Upper lobe of right lung (tissue), 1 donor: ENCODE measurements at regions not wholly inside any gene's neighbourhood (a gene's known extent, or its start where the extent isn't known, plus 50 kb on each side); places are given as distances from the start of the nearest gene placed in this dataset.

Source experiments
- ATAC-seq: fragments of 200-7000 bp; cut with Tn5 transposase; one replicate; pipeline ENCODE4 v1.9.1; 2020; ENCODE audit warnings: mild to moderate bottlenecking, moderate library complexity
- DNase-seq: peaks from one replicate; pipeline ENCODE4 v3.0.0-alpha.2; 2020
- H3K27ac ChIP-seq: fragments of 200-600 bp; one replicate; pipeline ENCODE4 v1.8.0; 2022
- H3K27me3 ChIP-seq: fragments of 200-600 bp; one replicate; pipeline ENCODE4 v1.8.0; 2022; ENCODE audit warnings: mild to moderate bottlenecking
- H3K36me3 ChIP-seq: fragments of 200-600 bp; one replicate; pipeline ENCODE4 v1.8.0; 2022
- H3K4me1 ChIP-seq: fragments of 200-600 bp; one replicate; pipeline ENCODE4 v1.8.0; 2022
- H3K4me3 ChIP-seq: fragments of 200-600 bp; one replicate; pipeline ENCODE4 v1.8.0; 2022; ENCODE audit warnings: mild to moderate bottlenecking
- H3K9me3 ChIP-seq: fragments of 200-600 bp; one replicate; pipeline ENCODE4 v1.8.0; 2022
- intact Hi-C: fragments of 100-400 bp; cut with DNase I; formaldehyde crosslinking; loops from one replicate; pipeline ENCODE4 v1.11.0; 2022
- TF ChIP-seq, protein P1 (sequence below): fragments of 200-600 bp; IDR thresholded peaks from one replicate; pipeline ENCODE4 v1.8.0; 2022; ENCODE audit warnings: antibody characterized with exemption
- donor health status: DM: no; HTN: yes; CAD: no; lungs with severe emphysema.

DNA sequence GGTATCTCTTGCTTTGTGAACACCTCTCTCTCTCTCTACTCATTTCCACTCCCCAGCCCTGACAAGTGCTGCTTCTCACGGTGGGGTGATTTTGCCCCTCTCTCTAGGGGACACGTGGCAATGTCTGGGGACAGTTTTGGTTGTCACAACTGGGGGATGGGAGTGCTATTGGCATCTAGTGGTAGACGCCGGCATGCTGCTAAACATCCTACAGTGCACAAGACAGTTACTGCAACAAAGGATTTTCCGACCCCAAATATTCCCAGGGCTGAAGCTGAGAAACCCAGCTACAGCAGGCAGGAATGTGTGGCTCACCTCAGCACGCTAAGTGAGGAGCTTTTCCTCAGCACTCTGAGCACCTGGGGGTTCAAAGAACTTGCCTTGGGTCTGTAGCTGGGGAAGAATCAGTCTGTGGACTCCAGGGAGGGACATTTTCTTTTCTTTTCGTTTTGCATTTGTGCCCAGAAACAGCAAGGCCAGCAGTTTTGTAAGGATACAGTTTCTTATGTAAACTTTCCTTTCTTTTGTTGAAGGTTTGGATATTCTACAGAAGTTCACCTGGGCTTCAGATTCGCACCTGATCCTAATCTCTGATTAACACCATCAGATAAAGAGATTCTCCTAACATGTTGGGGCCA lies 246.9 kb upstream of the ZFP64 start:
- TF ChIP-seq, protein P1, sequence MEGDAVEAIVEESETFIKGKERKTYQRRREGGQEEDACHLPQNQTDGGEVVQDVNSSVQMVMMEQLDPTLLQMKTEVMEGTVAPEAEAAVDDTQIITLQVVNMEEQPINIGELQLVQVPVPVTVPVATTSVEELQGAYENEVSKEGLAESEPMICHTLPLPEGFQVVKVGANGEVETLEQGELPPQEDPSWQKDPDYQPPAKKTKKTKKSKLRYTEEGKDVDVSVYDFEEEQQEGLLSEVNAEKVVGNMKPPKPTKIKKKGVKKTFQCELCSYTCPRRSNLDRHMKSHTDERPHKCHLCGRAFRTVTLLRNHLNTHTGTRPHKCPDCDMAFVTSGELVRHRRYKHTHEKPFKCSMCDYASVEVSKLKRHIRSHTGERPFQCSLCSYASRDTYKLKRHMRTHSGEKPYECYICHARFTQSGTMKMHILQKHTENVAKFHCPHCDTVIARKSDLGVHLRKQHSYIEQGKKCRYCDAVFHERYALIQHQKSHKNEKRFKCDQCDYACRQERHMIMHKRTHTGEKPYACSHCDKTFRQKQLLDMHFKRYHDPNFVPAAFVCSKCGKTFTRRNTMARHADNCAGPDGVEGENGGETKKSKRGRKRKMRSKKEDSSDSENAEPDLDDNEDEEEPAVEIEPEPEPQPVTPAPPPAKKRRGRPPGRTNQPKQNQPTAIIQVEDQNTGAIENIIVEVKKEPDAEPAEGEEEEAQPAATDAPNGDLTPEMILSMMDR = no peak
- intact Hi-C loops = no loop called here
- Histone ChIP-seq H3K27me3 (no peaks in the 10 kb centered on the region), H3K27ac (no peak overlapping the region), H3K4me1 (no peaks in the 10 kb centered on the region), H3K4me3 (no peak overlapping the region), H3K9me3 (no peaks in the 10 kb centered on the region), H3K36me3 (no peaks in the 10 kb centered on the region)
- ATAC-seq (no peak), DNase-seq (no peak)

DNA sequence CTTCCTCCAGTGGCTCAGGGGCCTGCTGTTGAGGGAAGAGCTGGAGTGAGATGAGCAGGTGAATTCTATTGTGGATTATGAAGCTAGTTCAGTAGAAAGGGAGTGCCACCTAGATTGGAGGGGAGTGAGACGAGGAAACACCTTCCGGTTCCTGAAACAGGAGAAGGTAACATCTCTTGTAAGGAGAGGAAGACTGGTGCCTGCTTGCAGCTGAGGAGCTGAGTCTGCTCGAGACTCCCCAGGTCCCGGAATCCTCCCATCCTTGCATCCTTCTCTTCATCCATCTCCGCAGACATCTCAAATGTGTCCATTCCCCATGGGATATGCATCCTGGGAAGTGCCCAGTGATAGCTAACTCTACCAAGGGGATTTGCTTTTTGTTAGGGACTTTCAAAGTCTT lies 242.9 kb upstream of the ZFP64 start:
- Histone ChIP-seq H3K27me3 (no peaks in the 10 kb centered on the region), H3K36me3 (no peaks in the 10 kb centered on the region), H3K9me3 (no peaks in the 10 kb centered on the region), H3K4me1 (no peaks in the 10 kb centered on the region), H3K27ac (no peak overlapping the region), H3K4me3 (no peak overlapping the region)
- ATAC-seq (no peak), DNase-seq (no peak)
- intact Hi-C loops = no loop called here
- TF ChIP-seq, protein P1 = no peak

DNA sequence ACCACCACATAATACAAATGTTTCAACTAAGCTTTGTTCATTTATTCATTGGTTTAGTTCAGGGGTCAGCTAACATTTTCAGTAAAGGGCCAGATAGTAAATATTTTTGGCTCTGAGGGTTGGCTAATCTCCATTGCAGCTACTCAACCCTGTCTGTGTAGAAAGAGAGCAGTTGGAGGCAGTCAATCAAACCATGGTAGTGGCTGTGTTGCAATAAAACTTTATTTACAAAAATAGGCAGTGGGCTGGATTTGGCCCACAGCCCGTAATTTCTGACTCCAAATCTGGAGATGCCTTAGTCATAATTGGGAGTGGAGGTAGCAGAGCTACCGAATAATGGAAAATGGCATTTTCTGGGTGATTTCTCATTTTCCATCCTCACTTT lies 242.5 kb upstream of the ZFP64 start:
- TF ChIP-seq, protein P1 = no peak
- ATAC-seq (no peak), DNase-seq (no peak)
- Histone ChIP-seq H3K4me3 (no peak overlapping the region), H3K36me3 (no peaks in the 10 kb centered on the region), H3K4me1 (no peaks in the 10 kb centered on the region), H3K27me3 (no peaks in the 10 kb centered on the region), H3K9me3 (no peaks in the 10 kb centered on the region), H3K27ac (no peak overlapping the region)
- intact Hi-C loops = no loop called here

DNA sequence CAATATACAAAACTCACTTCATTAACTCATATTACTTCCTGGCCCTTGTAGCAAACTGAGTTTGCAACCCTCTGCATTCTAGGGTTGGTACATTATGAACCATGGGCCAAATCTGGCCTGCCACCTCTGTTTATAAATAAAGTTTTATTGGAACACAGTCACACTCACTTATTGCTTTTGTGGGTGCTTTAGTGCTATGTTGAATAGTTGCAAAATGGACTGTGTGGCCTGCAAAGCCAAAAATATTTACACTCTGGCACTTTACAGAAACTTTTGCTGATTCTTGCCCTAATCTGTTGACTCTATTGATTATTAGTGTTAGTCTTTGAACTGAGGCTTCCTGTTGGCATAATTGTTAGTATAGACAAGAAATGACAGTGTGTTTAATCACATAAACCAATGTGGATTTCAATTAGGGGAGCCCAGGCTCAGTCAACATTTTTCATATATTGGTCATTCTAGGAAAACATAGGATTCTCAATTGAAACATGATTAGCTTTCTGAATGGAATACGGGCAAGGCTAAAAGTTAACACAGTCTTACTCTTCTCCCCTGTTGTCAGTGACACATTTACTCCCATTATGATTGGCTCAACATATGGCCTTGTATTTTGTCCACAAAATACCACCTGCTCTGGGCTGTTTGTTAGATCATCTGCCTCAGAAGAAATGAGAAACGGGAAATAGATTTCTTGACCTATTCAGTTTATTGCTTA lies 241.9 kb upstream of the ZFP64 start:
- H3K27ac ChIP-seq = no peak overlapping the region

DNA sequence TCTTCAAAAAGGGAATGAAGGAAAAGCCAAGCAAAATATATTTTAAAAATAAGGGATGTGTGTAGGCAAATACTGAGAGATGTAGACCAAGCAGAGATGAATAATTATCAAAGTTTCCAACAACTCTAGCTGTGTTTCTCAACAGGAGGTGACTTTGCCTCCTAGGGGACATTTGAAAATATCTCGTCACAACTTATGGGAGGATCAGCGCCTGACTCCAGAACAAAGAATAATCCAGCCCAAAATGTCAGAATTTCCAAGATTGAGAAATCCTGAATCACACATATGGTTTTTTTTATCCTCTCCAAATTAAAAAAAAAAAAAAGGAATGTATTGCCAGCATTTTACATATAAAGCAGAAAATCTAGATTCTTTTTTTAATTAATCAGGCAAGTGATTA lies 241.2 kb upstream of the ZFP64 start:
- TF ChIP-seq, protein P1 = no peak
- H3K9me3 ChIP-seq = no peaks in the 10 kb centered on the region
- intact Hi-C loops = no loop called here
- no peak for DNase-seq
- H3K4me3 ChIP-seq = no peak overlapping the region
- no peaks in the 10 kb centered on the region for H3K27me3 ChIP-seq
- no peak overlapping the region for H3K27ac ChIP-seq
- H3K36me3 ChIP-seq = no peaks in the 10 kb centered on the region
- H3K4me1 ChIP-seq = no peaks in the 10 kb centered on the region
- ATAC-seq = no peak

More for the DNA sequence above, 241.9 kb upstream of the ZFP64 start:
- TF ChIP-seq, protein P1 = no peak
- intact Hi-C loops = no loop called here
- DNase-seq = no peak
- no peaks in the 10 kb centered on the region for H3K4me1 ChIP-seq
- no peaks in the 10 kb centered on the region for H3K36me3 ChIP-seq
- no peaks in the 10 kb centered on the region for H3K27me3 ChIP-seq
- ATAC-seq = no peak
- no peak overlapping the region for H3K4me3 ChIP-seq
- no peaks in the 10 kb centered on the region for H3K9me3 ChIP-seq
